ENCODE measurements at regions not wholly inside any gene's neighbourhood (a gene's known extent, or its start where the extent isn't known, plus 50 kb on each side); places are given as distances from the start of the nearest gene placed in this dataset.

- WGBS, 4 donors: 35 to 48% (median 45%) methylated on average over 2 of the region's 2 CpGs
- no peak for TF ChIP-seq POLR2A (IDR thresholded peaks at IDR 0.05)
- no peak for TF ChIP-seq CTCF (IDR thresholded peaks at IDR 0.05)
- intact Hi-C loops (cut with DNase I): no loop called here
Measured at GRCh38 chr5:94021246-94021645, 279.8 kb upstream of the POU5F2 start.

DNA sequence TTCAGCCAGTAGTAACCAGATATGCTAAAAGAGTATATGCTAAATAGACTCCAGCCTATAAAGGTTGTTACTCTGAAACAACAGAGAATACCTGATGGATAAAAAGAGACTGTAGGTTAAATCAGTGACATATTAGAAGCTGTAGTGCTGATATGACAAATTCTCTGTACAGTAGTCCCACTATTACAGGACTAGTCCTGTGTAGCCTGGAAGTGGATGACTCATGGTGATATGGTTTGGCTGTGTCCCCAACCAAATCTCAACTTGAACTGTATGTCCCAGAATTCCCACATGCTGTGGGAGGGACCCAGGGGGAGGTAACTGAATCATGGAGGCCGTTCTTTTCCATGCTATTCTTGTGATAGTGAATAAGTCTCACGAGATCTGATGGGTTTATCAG, 276.2 kb upstream of the POU5F2 start:
- 98 to 100% (median 99%) methylated on average over 2 of the region's 2 CpGs for WGBS, 4 donors
- no peak for DNase-seq

More at GRCh38 chr5:94021246-94021645, 279.8 kb upstream of the POU5F2 start:
- peak overlapping the region in 2 of 5 donors; percentile 29 to 53 for H3K27ac ChIP-seq
- H3K27me3 ChIP-seq: no peaks in the 10 kb centered on the region
- peaks cover 0 to 8% of the 10 kb centered on the region in 2 donors for H3K4me1 ChIP-seq (replicated peaks in 1 of 2)
- H3K4me3 ChIP-seq: no peak overlapping the region
- peak; percentile 41 to 69 (median 52) for DNase-seq
- H3K36me3 ChIP-seq (replicated peaks in 1 of 2): no peaks in the 10 kb centered on the region
- peaks cover 0 to 9% (median 0%) of the 10 kb centered on the region in 3 donors for H3K9me3 ChIP-seq (replicated peaks in 1 of 3)

DNA sequence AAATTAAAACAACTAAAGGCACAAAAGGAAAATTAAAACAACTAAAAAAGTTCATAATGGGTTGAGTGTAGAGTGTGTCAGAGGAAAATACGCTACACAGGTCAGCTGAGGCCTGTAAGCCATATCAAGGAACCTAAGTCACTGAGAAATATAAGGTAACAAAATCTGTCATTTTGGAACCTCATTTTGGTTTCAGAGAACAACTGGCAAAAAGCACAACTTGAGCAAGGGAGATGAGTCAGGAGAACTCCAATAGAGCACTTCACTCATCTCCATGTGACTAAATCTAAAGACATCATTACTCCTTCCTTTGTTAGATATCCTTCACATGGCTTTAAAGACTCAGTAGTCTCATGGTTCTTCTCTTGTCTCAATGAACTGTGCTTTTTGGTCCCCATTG, 269.4 kb upstream of the POU5F2 start:
- intact Hi-C loops (cut with DNase I): no loop called here
- WGBS, 4 donors: 94 to 100% (median 97%) methylated on average over 1 of the region's 1 CpG
- DNase-seq: no peak
- TF ChIP-seq CTCF (IDR thresholded peaks at IDR 0.05): no peak
- no peak for TF ChIP-seq POLR2A (IDR thresholded peaks at IDR 0.05)
- Histone ChIP-seq H3K9me3 (replicated peaks in 1 of 3) (no peaks in the 10 kb centered on the region), H3K27me3 (no peaks in the 10 kb centered on the region), H3K36me3 (replicated peaks in 1 of 2) (no peaks in the 10 kb centered on the region), H3K4me3 (no peak overlapping the region), H3K27ac (no peak overlapping the region), H3K4me1 (replicated peaks in 1 of 2) (no peaks in the 10 kb centered on the region)

More for the DNA sequence above, 276.2 kb upstream of the POU5F2 start:
- no peaks in the 10 kb centered on the region for H3K36me3 ChIP-seq (replicated peaks in 1 of 2)
- H3K27me3 ChIP-seq: no peaks in the 10 kb centered on the region
- H3K4me1 ChIP-seq (replicated peaks in 1 of 2): peaks cover 0 to 8% of the 10 kb centered on the region in 2 donors
- no peak overlapping the region for H3K27ac ChIP-seq
- intact Hi-C loops (cut with DNase I): no loop called here
- TF ChIP-seq POLR2A (IDR thresholded peaks at IDR 0.05): no peak
- TF ChIP-seq CTCF (IDR thresholded peaks at IDR 0.05): no peak
- H3K9me3 ChIP-seq (replicated peaks in 1 of 3): peaks cover 0 to 9% (median 0%) of the 10 kb centered on the region in 3 donors
- H3K4me3 ChIP-seq: no peak overlapping the region

DNA sequence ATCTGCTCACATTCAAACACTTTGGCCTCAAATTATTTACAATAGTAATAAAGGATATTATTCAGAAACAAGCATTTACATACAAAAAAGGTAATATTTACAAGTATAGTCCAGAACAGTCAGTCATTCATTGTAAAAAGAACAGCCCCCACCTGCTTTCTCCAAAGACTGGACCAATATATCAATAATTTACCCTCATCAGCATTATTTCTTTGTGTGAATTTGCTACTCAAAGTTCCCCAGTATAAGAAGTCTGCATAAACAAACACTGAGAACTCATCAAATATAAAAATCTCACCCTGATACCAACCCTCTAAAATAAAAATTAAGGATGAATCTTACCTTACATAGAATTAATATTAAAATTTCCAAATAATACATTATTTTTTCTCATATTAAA, 267.8 kb upstream of the POU5F2 start:
- intact Hi-C loops (cut with DNase I): no loop called here
- no peak for DNase-seq
- Histone ChIP-seq H3K36me3 (replicated peaks in 1 of 2) (no peaks in the 10 kb centered on the region), H3K4me3 (no peak overlapping the region), H3K27me3 (no peaks in the 10 kb centered on the region), H3K4me1 (replicated peaks in 1 of 2) (no peaks in the 10 kb centered on the region), H3K27ac (no peak overlapping the region), H3K9me3 (replicated peaks in 1 of 3) (no peaks in the 10 kb centered on the region)
- no peak for TF ChIP-seq CTCF (IDR thresholded peaks at IDR 0.05)
